ENCODE measurements at regions not wholly inside any gene's neighbourhood (a gene's known extent, or its start where the extent isn't known, plus 50 kb on each side); places are given as distances from the start of the nearest gene placed in this dataset.
"Not testable (repeated sequence)": the region's sequence is repeated elsewhere in the genome, so short reads cannot be mapped to it uniquely, and the experiment has no call there.

DNA sequence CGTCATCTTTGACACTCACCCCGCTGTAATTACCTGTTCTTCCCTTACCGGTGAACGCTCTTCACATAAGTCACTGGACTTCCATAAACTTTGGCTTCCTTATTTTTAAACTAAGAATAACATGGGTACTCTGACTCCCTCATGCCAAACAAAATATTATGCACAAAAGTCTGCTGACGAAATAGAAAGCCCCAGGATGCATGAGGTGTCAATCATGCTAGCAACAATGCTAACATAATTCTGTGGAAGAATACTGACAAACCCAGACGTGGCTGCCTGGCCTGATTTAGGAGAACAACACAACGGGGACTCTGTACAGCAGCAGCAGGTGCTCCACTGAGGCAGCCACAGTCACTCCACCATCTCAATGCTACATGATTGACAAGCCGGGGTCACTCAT lies 137.5 kb downstream of the CCDC71L start:
- no peak for DNase-seq (ENCODE audit: low read depth in 2 of 2)

- DNase-seq (ENCODE audit: low read depth in 2 of 2) = no peak
Measured at GRCh38 chr7:106522696-106523095, 138.3 kb downstream of the CCDC71L start.

- no peak for DNase-seq (ENCODE audit: low read depth in 2 of 2)
Measured at GRCh38 chr7:106521541-106521940, 139.4 kb downstream of the CCDC71L start.

GRCh38 chr7:106520962-106521514 lies 139.9 kb downstream of the CCDC71L start:
- no peak for DNase-seq (ENCODE audit: low read depth in 2 of 2)

DNA sequence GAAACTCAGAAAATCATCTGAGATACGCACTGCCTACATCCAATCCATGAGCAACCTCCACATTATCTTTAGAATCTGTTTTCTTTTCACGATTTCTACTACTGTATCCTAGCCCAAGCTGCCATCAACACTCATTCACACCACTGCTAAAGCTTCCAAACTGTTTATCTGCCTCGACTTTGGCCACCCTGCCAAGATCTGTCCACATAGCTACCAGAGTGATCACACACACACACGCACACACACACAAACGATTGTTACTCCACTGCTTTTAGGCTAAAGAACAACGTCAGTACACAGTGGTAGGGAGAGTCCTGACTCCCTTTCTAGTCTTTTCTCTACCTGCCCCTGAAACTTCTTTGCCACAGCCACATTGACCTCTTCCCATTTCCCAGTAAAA lies 142.0 kb downstream of the CCDC71L start:
- DNase-seq (ENCODE audit: low read depth in 2 of 2) = no peak

DNA sequence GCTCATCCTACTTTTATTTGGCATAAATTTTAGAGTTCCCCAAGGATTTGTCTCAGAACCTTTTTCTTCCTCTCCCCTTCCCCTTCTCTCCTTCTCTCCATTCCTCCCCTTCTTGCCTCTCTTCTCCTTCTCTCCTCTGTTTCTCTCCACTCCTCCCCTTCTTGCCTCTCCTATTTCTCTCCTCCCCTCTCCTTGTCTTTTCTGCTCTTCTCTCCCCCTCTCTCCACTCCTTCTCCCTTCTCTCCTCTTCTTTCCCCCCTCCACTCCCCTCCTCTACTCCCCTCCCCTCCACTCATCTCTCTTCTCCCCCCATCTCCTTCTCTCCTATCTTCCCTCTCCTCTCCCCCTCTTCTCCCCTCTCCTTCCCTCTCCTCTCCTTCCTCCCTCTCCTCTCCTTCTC lies 142.7 kb downstream of the CCDC71L start:
- DNase-seq (ENCODE audit: low read depth in 2 of 2) = no peak

GRCh38 chr7:106517508-106517907 lies 143.4 kb downstream of the CCDC71L start:
- DNase-seq (ENCODE audit: low read depth in 2 of 2) = no peak

DNA sequence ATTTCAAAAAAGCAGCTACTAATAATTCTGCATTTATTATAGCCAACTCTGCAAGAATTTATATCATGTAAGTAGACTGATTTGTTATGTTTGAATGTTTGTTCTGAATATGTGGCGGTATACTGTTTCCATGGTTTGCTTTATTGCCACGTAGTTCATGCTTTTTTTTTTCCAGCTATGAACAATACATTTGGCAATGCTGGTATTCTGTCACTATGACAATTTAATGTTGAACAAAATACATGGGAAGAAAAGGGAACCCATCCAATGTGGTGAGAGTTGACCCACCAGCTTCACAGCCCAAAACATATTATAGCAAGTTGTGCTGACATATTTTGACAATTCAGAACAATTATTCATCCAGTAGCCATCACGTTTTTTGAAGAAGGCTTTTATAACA lies 145.6 kb downstream of the CCDC71L start:
- DNase-seq (ENCODE audit: low read depth in 2 of 2) = no peak

DNA sequence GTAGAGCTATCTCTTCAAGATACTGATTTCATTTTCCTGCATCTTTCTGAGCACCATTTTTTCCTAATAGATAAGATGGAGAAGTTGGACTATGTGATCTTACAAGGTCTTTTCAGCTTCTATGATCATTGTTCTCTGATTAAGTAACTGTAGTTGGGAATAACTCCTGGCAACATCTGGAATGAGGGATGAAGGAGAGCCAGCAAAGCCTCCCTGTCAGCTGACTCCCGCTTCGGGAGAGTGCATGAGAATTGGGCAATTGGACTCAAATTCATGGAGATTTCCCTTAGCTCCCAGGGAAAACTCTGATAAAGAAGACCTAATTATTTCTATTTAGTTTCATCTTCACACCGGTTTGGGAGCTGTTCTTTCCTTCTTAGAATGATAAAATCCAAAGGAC lies 146.1 kb downstream of the CCDC71L start:
- DNase-seq (ENCODE audit: low read depth in 2 of 2) = no peak

DNA sequence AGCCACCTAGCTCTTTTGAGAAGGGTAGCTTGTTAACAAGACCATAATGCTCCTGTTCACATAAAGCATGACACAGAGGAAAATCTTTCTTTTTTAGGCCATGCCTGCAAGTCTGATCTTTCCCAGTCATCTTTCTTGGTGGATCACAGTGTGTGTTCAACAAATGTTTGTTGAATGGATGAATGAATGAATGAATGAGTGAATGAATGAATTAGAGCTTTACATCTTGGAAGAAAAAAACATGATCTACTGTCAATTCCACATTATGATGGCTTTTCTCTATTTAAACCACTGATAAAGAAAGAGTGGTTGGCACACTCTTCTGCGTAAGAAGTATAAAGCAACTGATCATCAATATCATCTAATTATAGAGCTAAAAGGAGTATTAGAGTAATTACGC lies 148.7 kb downstream of the CCDC71L start:
- DNase-seq (ENCODE audit: low read depth in 2 of 2) = no peak

DNA sequence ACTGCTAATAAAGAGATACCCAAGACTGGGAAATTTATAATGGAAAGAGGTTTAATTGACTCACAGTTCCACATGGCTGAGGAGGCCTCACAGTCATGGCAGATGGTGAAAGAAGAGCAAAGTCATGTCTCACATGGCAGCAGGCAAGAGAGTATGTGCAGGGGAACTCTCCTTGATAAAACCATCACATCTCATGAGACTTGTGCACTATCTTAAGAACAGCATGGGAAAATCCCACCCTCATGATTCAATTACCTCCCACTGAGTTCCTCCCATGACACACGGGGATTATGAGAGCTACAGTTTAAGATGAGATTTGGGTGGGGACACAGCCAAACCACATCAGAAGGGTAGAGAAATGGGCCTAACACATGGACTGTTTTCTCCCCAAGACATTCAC lies 156.3 kb downstream of the CCDC71L start:
- no peak for DNase-seq (ENCODE audit: low read depth in 2 of 2)

- DNase-seq (ENCODE audit: low read depth in 2 of 2) = no peak
Measured at GRCh38 chr7:106504207-106504606, 156.8 kb downstream of the CCDC71L start.

- DNase-seq (ENCODE audit: low read depth in 2 of 2) = no peak
Measured at GRCh38 chr7:106503626-106504025, 157.3 kb downstream of the CCDC71L start.

DNA sequence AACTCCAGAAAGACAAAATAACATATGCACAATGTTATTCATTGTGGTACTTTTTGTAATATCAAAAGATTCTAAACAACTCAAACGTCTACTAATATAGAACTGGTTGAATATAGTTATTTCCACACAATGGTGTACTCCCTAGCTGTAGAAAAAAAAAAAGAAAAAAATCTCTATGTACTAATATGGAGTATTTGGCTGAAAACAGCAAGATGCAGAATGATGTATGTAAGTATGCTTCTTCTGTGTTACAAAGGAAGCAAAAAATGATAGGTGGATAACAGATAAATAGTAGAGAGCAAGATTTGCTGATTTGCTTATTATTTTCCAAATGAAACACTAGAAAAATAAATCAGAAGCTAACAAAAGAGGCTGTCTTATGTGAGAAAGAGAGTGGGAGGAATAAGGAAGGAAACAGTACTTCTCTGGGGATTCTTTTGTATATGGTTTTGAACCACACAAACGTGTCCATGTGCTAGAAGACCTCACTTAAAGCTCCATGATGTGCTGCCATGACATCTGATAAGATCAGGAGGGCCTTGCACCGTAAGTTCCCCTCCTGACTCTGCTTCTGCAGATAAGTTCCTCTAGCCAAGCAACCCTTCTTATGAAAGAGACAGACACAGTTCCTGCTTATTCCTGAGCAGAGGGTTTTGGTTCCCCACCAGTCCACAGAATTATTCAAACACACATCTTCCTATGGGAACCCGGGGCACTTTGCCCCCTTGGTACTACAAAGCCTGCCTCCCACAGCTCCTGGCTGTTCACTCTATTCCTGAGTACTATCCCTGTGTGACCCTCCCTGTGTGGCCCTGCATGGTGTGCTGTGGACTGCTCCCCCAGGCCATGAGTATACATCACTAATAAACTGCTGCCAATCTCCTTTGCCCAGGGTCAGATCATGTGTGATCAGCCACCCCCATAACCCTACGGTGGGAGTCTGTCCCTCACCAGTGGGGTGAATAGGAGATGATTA lies 159.1 kb downstream of the CCDC71L start:
- no peak for DNase-seq (ENCODE audit: low read depth in 2 of 2)

DNA sequence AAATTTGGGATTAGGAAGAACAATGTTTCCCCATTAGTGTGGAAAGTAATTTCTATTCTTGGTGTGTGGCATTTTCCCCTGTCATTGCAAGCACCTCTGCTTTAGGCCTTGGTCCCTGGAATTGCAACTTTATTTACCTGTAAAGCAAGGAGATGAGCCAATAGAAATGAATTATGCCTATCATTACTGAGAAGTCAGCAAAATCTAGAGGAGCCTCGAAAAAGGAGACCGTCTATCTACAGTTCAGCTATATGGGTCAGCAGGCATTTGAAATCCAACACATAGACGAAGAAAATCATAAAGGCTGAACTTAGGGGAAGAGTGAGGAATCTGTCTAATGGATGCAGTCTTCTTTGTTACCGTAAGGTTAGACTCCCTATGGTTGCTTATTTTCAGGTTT lies 161.1 kb downstream of the CCDC71L start:
- no peak for DNase-seq (ENCODE audit: low read depth in 2 of 2)

GRCh38 chr7:106498005-106498404 lies 163.0 kb downstream of the CCDC71L start:
- DNase-seq (ENCODE audit: low read depth in 2 of 2) = not testable (repeated sequence)

DNA sequence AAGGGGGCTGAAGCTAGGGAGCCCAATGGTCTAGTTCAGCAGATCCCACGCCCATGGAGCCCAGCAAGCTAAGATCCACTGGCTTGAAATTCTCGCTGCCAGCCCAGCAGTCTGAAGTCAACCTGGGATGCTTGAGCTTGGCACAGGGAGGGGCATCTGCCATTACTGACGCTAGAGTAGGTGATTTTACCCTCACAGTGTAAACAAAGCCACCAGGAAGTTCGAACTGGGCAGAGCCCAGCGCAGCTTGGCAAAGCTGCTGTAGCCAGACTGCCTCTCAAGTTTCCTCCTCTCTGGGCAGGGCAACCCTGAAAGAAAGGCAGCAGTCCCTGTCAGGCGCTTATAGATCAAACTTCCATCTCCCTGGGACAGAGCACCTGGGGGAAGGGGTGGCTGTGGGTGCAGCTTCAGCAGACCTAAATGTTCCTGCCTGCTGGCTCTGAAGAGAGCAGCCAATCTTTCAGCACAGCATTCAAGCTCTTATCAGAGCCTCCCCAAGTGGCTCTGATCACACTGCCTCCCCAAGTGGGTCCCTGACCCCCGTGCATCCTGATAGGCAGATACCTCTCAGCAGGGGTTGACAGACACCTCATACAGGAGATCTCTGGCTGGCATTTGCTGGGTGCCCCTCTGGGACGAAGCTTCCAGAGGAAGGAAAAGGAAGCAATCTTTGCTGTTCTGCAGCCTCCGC lies 167.8 kb downstream of the CCDC71L start:
- no peak for DNase-seq (ENCODE audit: low read depth in 2 of 2)

DNA sequence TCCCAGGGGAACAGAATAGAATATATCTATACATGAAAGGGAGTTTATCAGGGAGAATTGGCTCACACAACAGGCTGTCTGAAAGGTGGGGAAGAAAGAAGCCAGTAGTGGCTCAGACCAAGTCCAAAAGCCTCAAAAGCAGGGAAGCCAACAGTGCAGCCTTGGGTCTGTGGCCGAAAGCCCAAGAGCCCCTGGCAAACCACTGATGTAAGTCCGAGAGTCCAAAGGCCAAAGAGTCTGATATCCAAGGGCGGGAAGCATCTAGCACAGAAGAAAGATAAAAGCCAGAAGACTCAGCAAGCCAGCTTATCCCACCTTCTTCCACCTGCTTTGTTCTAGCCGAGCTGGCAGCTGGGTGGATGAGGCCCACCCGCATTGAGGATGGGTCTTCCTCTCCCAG lies 172.5 kb downstream of the CCDC71L start:
- no peak for DNase-seq (ENCODE audit: low read depth in 2 of 2)

DNA sequence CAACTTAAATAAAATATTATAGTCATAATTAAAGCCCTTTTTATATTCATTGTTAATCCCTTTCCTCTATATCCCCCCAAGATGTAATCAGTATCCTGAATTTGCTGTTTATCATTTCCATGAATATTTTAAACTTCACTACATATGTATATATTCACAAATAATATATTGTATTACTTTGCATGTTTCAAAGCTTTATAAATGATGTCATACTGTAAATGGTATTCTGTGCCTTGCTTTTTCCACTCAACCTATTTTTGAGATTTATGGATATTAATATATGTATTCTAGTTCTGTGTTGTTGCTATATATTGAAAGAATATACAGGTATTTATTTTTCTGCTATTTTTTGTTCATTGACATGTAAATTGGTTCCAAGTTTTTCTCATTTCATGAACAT lies 173.1 kb downstream of the CCDC71L start:
- DNase-seq (ENCODE audit: low read depth in 2 of 2) = no peak

- no peak for DNase-seq (ENCODE audit: low read depth in 2 of 2)
Measured at GRCh38 chr7:106486331-106486730, 174.6 kb downstream of the CCDC71L start.

- no peak for DNase-seq (ENCODE audit: low read depth in 2 of 2)
Measured at GRCh38 chr7:106485919-106486318, 175.0 kb downstream of the CCDC71L start.

- no peak for DNase-seq (ENCODE audit: low read depth in 2 of 2)
Measured at GRCh38 chr7:106485031-106485551, 175.9 kb downstream of the CCDC71L start.

- DNase-seq (ENCODE audit: low read depth in 2 of 2) = no peak
Measured at GRCh38 chr7:106484562-106484961, 176.4 kb downstream of the CCDC71L start.
